Astrocyte of the spinal cord (primary cell): ENCODE measurements at regions not wholly inside any gene's neighbourhood (a gene's known extent, or its start where the extent isn't known, plus 50 kb on each side); places are given as distances from the start of the nearest gene placed in this dataset.

Experiments used
- DNase-seq: peaks from one replicate; pipeline ENCODE4 v3.0.0; 2011; ENCODE audit warnings: low read depth, low spot score
- H3K4me3 ChIP-seq: 2 replicates; pipeline ENCODE4 v1.5.1; 2011; ENCODE audit warnings: low read depth, mild to moderate bottlenecking, low read length, moderate library complexity
- CTCF ChIP-seq: IDR thresholded peaks from 2 replicates; pipeline ENCODE4 v1.5.1; 2012; ENCODE audit warnings: low read depth, mild to moderate bottlenecking, low read length, inconsistent platforms
- in situ Hi-C: cut with HindIII; loops from 2 replicates; pipeline ENCODE4 v1.10.0; 2017; ENCODE audit warnings: low sequenced_read_pairs

GRCh38 chr5:111937094-111937493 is 180.1 kb upstream of the NREP start:
- in situ Hi-C loops: no loop called here
- no peak for DNase-seq
- no peak for TF ChIP-seq CTCF
- no peak overlapping the region for H3K4me3 ChIP-seq

GRCh38 chr5:111935835-111936234 is 178.8 kb upstream of the NREP start:
- in situ Hi-C loops: no loop called here
- peak; percentile 45 for DNase-seq
- no peak overlapping the region for H3K4me3 ChIP-seq
- TF ChIP-seq CTCF: no peak

GRCh38 chr5:111935009-111935408 is 178.0 kb upstream of the NREP start:
- no peak for DNase-seq
- in situ Hi-C loops: no loop called here
- TF ChIP-seq CTCF: no peak
- no peak overlapping the region for H3K4me3 ChIP-seq

GRCh38 chr5:111934511-111934910 is 177.5 kb upstream of the NREP start:
- in situ Hi-C loops: no loop called here
- DNase-seq: no peak
- no peak for TF ChIP-seq CTCF
- no peak overlapping the region for H3K4me3 ChIP-seq

- TF ChIP-seq CTCF: no peak
- no peak overlapping the region for H3K4me3 ChIP-seq
- in situ Hi-C loops: no loop called here
- DNase-seq: no peak
Measured at GRCh38 chr5:111933086-111933485, 176.1 kb upstream of the NREP start.

- in situ Hi-C loops: no loop called here
- no peak for TF ChIP-seq CTCF
- no peak overlapping the region for H3K4me3 ChIP-seq
- DNase-seq: peak; percentile 33
Measured at GRCh38 chr5:111932628-111933027, 175.6 kb upstream of the NREP start.

- TF ChIP-seq CTCF: no peak
- in situ Hi-C loops: no loop called here
- peak; percentile 20 for DNase-seq
- no peak overlapping the region for H3K4me3 ChIP-seq
Measured at GRCh38 chr5:111932199-111932598, 175.2 kb upstream of the NREP start.
